ENCODE measurements at regions not wholly inside any gene's neighbourhood (a gene's known extent, or its start where the extent isn't known, plus 50 kb on each side); places are given as distances from the start of the nearest gene placed in this dataset.

DNA sequence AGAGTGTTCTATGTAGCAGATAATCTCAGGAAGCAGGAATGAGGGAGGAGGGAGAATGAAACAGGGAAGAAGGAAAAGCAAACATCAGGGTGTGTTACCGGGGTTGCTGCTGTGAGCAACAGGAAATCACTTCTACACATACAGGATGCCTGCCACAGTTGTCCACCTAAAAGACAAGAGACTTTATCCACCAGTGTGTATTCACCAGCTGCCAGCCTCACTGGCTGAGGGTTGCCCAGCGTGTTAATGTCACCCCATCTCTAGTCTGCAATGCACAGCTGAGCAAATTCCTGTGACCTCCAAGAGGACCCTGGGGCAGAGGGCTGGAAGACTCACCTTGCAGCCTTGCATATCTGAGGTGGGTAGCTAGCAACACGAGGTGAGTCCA, 183.7 kb downstream of the GPAM start:
- TF ChIP-seq, protein P1, sequence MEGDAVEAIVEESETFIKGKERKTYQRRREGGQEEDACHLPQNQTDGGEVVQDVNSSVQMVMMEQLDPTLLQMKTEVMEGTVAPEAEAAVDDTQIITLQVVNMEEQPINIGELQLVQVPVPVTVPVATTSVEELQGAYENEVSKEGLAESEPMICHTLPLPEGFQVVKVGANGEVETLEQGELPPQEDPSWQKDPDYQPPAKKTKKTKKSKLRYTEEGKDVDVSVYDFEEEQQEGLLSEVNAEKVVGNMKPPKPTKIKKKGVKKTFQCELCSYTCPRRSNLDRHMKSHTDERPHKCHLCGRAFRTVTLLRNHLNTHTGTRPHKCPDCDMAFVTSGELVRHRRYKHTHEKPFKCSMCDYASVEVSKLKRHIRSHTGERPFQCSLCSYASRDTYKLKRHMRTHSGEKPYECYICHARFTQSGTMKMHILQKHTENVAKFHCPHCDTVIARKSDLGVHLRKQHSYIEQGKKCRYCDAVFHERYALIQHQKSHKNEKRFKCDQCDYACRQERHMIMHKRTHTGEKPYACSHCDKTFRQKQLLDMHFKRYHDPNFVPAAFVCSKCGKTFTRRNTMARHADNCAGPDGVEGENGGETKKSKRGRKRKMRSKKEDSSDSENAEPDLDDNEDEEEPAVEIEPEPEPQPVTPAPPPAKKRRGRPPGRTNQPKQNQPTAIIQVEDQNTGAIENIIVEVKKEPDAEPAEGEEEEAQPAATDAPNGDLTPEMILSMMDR (conservative IDR thresholded peaks at IDR 0.05; ENCODE audit: low read depth in 2 of 2), result no peak
- no peak for TF ChIP-seq NANOG (IDR thresholded peaks at IDR 0.05; ENCODE audit: borderline replicate concordance)
- no peak for TF ChIP-seq EZH2 (IDR thresholded peaks at IDR 0.05; ENCODE audit: low read depth, unreplicated experiment)
- TF ChIP-seq JUNB (IDR thresholded peaks at IDR 0.05; ENCODE audit: unreplicated experiment), result no peak
- TF ChIP-seq POLR2AphosphoS5 (IDR thresholded peaks at IDR 0.05; ENCODE audit: low read depth), result no peak
- TF ChIP-seq CREB1 (CRISPR knock-in tag; IDR thresholded peaks at IDR 0.05; ENCODE audit: low read depth), result no peak
- no peak for TF ChIP-seq STAT1 (IDR thresholded peaks at IDR 0.05; ENCODE audit: unreplicated experiment)
- TF ChIP-seq, protein P2, sequence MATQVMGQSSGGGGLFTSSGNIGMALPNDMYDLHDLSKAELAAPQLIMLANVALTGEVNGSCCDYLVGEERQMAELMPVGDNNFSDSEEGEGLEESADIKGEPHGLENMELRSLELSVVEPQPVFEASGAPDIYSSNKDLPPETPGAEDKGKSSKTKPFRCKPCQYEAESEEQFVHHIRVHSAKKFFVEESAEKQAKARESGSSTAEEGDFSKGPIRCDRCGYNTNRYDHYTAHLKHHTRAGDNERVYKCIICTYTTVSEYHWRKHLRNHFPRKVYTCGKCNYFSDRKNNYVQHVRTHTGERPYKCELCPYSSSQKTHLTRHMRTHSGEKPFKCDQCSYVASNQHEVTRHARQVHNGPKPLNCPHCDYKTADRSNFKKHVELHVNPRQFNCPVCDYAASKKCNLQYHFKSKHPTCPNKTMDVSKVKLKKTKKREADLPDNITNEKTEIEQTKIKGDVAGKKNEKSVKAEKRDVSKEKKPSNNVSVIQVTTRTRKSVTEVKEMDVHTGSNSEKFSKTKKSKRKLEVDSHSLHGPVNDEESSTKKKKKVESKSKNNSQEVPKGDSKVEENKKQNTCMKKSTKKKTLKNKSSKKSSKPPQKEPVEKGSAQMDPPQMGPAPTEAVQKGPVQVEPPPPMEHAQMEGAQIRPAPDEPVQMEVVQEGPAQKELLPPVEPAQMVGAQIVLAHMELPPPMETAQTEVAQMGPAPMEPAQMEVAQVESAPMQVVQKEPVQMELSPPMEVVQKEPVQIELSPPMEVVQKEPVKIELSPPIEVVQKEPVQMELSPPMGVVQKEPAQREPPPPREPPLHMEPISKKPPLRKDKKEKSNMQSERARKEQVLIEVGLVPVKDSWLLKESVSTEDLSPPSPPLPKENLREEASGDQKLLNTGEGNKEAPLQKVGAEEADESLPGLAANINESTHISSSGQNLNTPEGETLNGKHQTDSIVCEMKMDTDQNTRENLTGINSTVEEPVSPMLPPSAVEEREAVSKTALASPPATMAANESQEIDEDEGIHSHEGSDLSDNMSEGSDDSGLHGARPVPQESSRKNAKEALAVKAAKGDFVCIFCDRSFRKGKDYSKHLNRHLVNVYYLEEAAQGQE (IDR thresholded peaks at IDR 0.05; ENCODE audit: unreplicated experiment), result no peak
